ENCODE measurements at regions not wholly inside any gene's neighbourhood (a gene's known extent, or its start where the extent isn't known, plus 50 kb on each side); places are given as distances from the start of the nearest gene placed in this dataset.

- Histone ChIP-seq H3K27ac (no peak overlapping the region), H3K9me3 (no peaks in the 10 kb centered on the region), H3K4me1 (no peaks in the 10 kb centered on the region), H3K4me3 (no peak overlapping the region), H3K27me3 (ENCODE audit: insufficient read depth in 3 of 3, low read length in 2 of 3) (no peaks in the 10 kb centered on the region), H3K36me3 (ENCODE audit: insufficient read depth in 1 of 2, low read depth in 1 of 2) (no peaks in the 10 kb centered on the region)
- 75 to 91% (median 77%) methylated on average over 3 of the region's 3 CpGs for WGBS, 3 donors
- DNase-seq (no peak), ATAC-seq (no peak)
- intact Hi-C loops (cut with DNase I), result no loop called here
- no peak for TF ChIP-seq CTCF (IDR thresholded peaks at IDR 0.05)
Observed at GRCh38 chr9:88937248-88937647, 54.0 kb upstream of the S1PR3 start.

DNA sequence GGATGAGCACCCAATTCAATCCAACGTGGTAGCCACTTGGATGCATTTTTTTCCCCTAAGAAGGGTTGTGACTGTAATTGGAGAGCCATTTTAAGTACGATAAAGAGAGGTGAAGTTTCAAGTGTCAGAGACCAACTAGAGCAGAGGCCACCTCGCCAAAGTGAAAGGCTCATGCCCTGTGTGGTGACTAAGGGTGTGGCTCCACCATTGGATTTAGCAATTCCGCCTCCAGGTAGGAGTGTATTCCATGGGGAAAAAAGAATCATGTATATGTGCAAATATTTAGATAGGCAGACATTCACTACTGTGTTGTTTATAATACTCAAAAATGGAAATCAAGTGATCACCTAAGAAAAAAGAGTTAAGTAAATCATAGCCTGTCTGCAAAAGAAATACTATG lies 53.1 kb upstream of the S1PR3 start:
- Histone ChIP-seq H3K4me1 (no peaks in the 10 kb centered on the region), H3K9me3 (no peaks in the 10 kb centered on the region), H3K27ac (no peak overlapping the region), H3K27me3 (ENCODE audit: insufficient read depth in 3 of 3, low read length in 2 of 3) (no peaks in the 10 kb centered on the region), H3K4me3 (no peak overlapping the region), H3K36me3 (ENCODE audit: insufficient read depth in 1 of 2, low read depth in 1 of 2) (no peaks in the 10 kb centered on the region)
- 73 to 74% (median 73%) methylated on average over 4 of the region's 4 CpGs for WGBS, 3 donors
- intact Hi-C loops (cut with DNase I), result no loop called here
- TF ChIP-seq CTCF (IDR thresholded peaks at IDR 0.05), result no peak
- DNase-seq (no peak), ATAC-seq (no peak)
